SK-N-SH treated with all-trans-retinoic acid at 6 μM for 48 hours (cell line): ENCODE measurements at regions not wholly inside any gene's neighbourhood (a gene's known extent, or its start where the extent isn't known, plus 50 kb on each side); places are given as distances from the start of the nearest gene placed in this dataset.

Experiments
- GLIS3 ChIP-seq: fragments of 250-450 bp; sonication (Bioruptor Pico); IDR thresholded peaks from 2 replicates; pipeline ENCODE4 v1.5.0; 2020; ENCODE audit warnings: mild to moderate bottlenecking, moderate library complexity
- ISL1 ChIP-seq: fragments of 250-450 bp; sonication (Bioruptor Pico); IDR thresholded peaks from 2 replicates; pipeline ENCODE4 v2.1.2; 2022; ENCODE audit warnings: mild to moderate bottlenecking, moderate library complexity
- PATZ1 ChIP-seq: fragments of 250-450 bp; sonication (Bioruptor Pico); IDR thresholded peaks from 2 replicates; pipeline ENCODE4 v1.8.0; 2020; ENCODE audit warnings: mild to moderate bottlenecking, moderate library complexity, borderline replicate concordance
- PPARA ChIP-seq: fragments of 250-450 bp; sonication (Bioruptor Pico); IDR thresholded peaks from 2 replicates; pipeline ENCODE4 v1.5.0; 2020; ENCODE audit warnings: mild to moderate bottlenecking, borderline replicate concordance
- RARB ChIP-seq: fragments of 250-450 bp; sonication (Bioruptor Pico); IDR thresholded peaks from 2 replicates; pipeline ENCODE4 v1.8.0; 2021; ENCODE audit warnings: mild to moderate bottlenecking, moderate library complexity
- TCF4 ChIP-seq: fragments of 250-450 bp; sonication (Bioruptor Pico); IDR thresholded peaks from 2 replicates; pipeline ENCODE4 v1.8.0; 2021; ENCODE audit warnings: mild to moderate bottlenecking, moderate library complexity, borderline replicate concordance
- ZFP30 ChIP-seq: fragments of 450-650 bp; formaldehyde crosslinking; IDR thresholded peaks from 2 replicates; pipeline ENCODE4 v1.5.0; 2022; ENCODE audit warnings: mild to moderate bottlenecking, moderate library complexity
- ZNF8 ChIP-seq: fragments of 450-650 bp; formaldehyde crosslinking; IDR thresholded peaks from 2 replicates; pipeline ENCODE4 v1.5.0; 2020; ENCODE audit warnings: mild to moderate bottlenecking, moderate library complexity
- TF ChIP-seq, protein P1 (sequence below): fragments of 250-450 bp; sonication (Bioruptor Pico); IDR thresholded peaks from 2 replicates; pipeline ENCODE4 v1.5.1; 2020; ENCODE audit warnings: low read depth, mild to moderate bottlenecking, moderate library complexity

DNA sequence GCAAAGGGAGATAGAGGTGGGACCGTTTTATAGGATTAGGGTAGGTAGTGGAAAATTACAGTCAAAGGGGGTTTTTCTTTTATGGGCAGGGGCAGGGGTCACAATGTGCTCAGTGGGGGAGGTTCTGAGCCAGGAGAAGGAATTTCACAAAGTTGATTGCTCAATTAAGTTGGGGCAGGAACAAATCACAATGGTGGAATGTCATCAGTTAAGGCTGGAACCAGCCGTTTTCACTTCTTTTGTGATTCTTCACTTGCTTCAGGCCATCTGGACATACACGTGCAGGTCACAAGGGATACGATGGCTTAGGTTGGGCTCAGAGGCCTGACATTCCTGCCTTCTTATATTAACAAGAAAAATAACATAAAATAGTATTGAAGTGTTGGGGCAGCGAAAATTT, 453.8 kb downstream of the VGLL3 start:
- TF ChIP-seq ZFP30 (CRISPR knock-in tag) (no peak), PPARA (CRISPR knock-in tag) (no peak), GLIS3 (no peak), PATZ1 (no peak), TCF4 (CRISPR knock-in tag) (no peak), ISL1 (CRISPR knock-in tag) (no peak), ZNF8 (no peak), RARB (CRISPR knock-in tag) (no peak)
- TF ChIP-seq, protein P1, sequence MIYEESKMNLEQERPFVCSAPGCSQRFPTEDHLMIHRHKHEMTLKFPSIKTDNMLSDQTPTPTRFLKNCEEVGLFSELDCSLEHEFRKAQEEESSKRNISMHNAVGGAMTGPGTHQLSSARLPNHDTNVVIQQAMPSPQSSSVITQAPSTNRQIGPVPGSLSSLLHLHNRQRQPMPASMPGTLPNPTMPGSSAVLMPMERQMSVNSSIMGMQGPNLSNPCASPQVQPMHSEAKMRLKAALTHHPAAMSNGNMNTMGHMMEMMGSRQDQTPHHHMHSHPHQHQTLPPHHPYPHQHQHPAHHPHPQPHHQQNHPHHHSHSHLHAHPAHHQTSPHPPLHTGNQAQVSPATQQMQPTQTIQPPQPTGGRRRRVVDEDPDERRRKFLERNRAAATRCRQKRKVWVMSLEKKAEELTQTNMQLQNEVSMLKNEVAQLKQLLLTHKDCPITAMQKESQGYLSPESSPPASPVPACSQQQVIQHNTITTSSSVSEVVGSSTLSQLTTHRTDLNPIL (CRISPR knock-in tag), result no peak
